Endothelial cell of umbilical vein (primary cell): ENCODE measurements at regions not wholly inside any gene's neighbourhood (a gene's known extent, or its start where the extent isn't known, plus 50 kb on each side); places are given as distances from the start of the nearest gene placed in this dataset.

Source experiments
- BruUV-seq: library from RNA; stranded (reverse); fragments of 400-500 nt; replicated peaks from 2 replicates; lab custom pipeline; 2021; lab: Mats Ljungman, UMichigan
- CTCF ChIA-PET: fragments of 300-600, 350-600 bp; sonication (Branson Sonifier 250); formaldehyde crosslinking; loops from one replicate; lab custom pipeline; 2021; ENCODE audit warnings: antibody characterized with exemption, inconsistent platforms; lab: Charles Lee
- POLR2A ChIA-PET: fragments of 300-600, 350-600 bp; sonication (Branson Sonifier 250); formaldehyde crosslinking; loops from one replicate; lab custom pipeline; 2021; ENCODE audit warnings: antibody characterized with exemption, inconsistent platforms; lab: Charles Lee
- DNase-seq: peaks from one replicate; pipeline ENCODE4 v3.0.0-alpha.2; 2011; ENCODE audit warnings: low read depth, low spot score
- FAIRE-seq: peaks from 2 replicates; lab custom pipeline; 2011; peaks lifted over from hg19 to GRCh38; lab: Jason Lieb, UNC
- H2AFZ ChIP-seq: 2 replicates; pipeline ENCODE4 v1.6.0; 2012; ENCODE audit warnings: low read depth, low read length, control low read depth, inconsistent platforms
- H3K27ac ChIP-seq: 2 replicates; pipeline ENCODE4 v1.5.1; 2011; ENCODE audit warnings: low read depth, mild to moderate bottlenecking, control low read depth, low read length, moderate library complexity; ENCODE audit not compliant: insufficient read depth
- H3K27me3 ChIP-seq, 2 experiments: 2 replicates each; pipeline versions ENCODE4 v1.6.0 to v1.6.1; 2011; ENCODE audit warnings: low read length in 2 of 2, mixed read lengths in 1 of 2; ENCODE audit not compliant: control insufficient read depth in 2 of 2, insufficient read depth in 2 of 2
- H3K36me3 ChIP-seq, 2 experiments: 2 replicates in 1 of 2; 3 replicates in 1 of 2; pipeline ENCODE4 v1.5.1; 2011; ENCODE audit warnings: low read length in 2 of 2, mild to moderate bottlenecking in 1 of 2, moderate library complexity in 1 of 2; ENCODE audit not compliant: control insufficient read depth in 2 of 2, insufficient read depth in 2 of 2; ENCODE audit errors: extremely low read depth in 1 of 2
- H3K4me1 ChIP-seq: 3 replicates; pipeline ENCODE4 v1.5.1; 2011; ENCODE audit warnings: mild to moderate bottlenecking, low read length; ENCODE audit not compliant: control insufficient read depth, insufficient read depth; ENCODE audit errors: extremely low read depth
- H3K4me2 ChIP-seq: 2 replicates; pipeline ENCODE4 v1.6.1; 2011; ENCODE audit warnings: low read length, control low read depth, mixed read lengths; ENCODE audit not compliant: insufficient read depth
- H3K4me3 ChIP-seq, 3 experiments: fragments of 200-600 bp in 1 of 3; sonication (generic), shearing (Covaris generic) in 1 of 3; replicated peaks in 1 of 3; 2 replicates each; pipeline ENCODE4 v1.5.1; 2011 to 2016; ENCODE audit warnings: control low read depth in 3 of 3, low read length in 3 of 3, mild to moderate bottlenecking in 2 of 3, inconsistent platforms in 1 of 3, low read depth in 1 of 3, moderate library complexity in 1 of 3; ENCODE audit not compliant: insufficient read depth in 1 of 3
- H3K79me2 ChIP-seq: 2 replicates; pipeline ENCODE4 v1.6.0; 2012; ENCODE audit warnings: low read length, inconsistent platforms; ENCODE audit not compliant: control insufficient read depth, insufficient read depth
- H3K9ac ChIP-seq: replicated peaks from 2 replicates; pipeline ENCODE3; 2011; ENCODE audit warnings: low read length, control low read depth; ENCODE audit not compliant: insufficient read depth; ENCODE audit errors: extremely low read depth
- H3K9me1 ChIP-seq: replicated peaks from 3 replicates; pipeline ENCODE4 v1.6.0; 2011; ENCODE audit warnings: mild to moderate bottlenecking, low read length; ENCODE audit not compliant: control insufficient read depth, insufficient read depth; ENCODE audit errors: extremely low read depth
- H3K9me3 ChIP-seq: replicated peaks from 2 replicates; pipeline ENCODE4 v1.5.1; 2012; ENCODE audit warnings: low read length, inconsistent platforms; ENCODE audit not compliant: control insufficient read depth, insufficient read depth
- H4K20me1 ChIP-seq: replicated peaks from 2 replicates; pipeline ENCODE3; 2011; ENCODE audit warnings: mild to moderate bottlenecking, low read length; ENCODE audit not compliant: control insufficient read depth, insufficient read depth; ENCODE audit errors: extremely low read depth
- CTCF ChIP-seq, 2 donors: IDR thresholded peaks; 1 replicate in 1 of 2; 2 replicates in 1 of 2; pipeline ENCODE4 v1.5.1; 2011; ENCODE audit warnings: low read length in 2 of 2, mild to moderate bottlenecking in 2 of 2, moderate library complexity in 2 of 2, control low read depth in 1 of 2, inconsistent platforms in 1 of 2, low read depth in 1 of 2; ENCODE audit not compliant: insufficient read depth in 1 of 2; ENCODE audit errors: extremely low read depth in 1 of 2
- EZH2 ChIP-seq: IDR thresholded peaks from 2 replicates; pipeline ENCODE4 v1.6.1; 2012; ENCODE audit warnings: borderline replicate concordance, low read depth, mild to moderate bottlenecking, moderate library complexity, low read length, inconsistent platforms; ENCODE audit not compliant: severe bottlenecking
- FOS ChIP-seq: IDR thresholded peaks from 2 replicates; pipeline ENCODE4 v1.6.1; 2011; ENCODE audit warnings: mild to moderate bottlenecking, low read length, moderate library complexity, borderline replicate concordance; ENCODE audit not compliant: insufficient read depth
- GATA2 ChIP-seq: IDR thresholded peaks from 2 replicates; pipeline ENCODE4 v1.7.0; 2011; ENCODE audit warnings: low read depth, mild to moderate bottlenecking, moderate library complexity, mixed read lengths, low read length; ENCODE audit not compliant: insufficient read length, insufficient read depth
- JUN ChIP-seq: IDR thresholded peaks from 2 replicates; pipeline ENCODE4 v1.6.1; 2011; ENCODE audit warnings: borderline replicate concordance, low read depth; ENCODE audit not compliant: insufficient read length, insufficient read depth
- MYC ChIP-seq: IDR thresholded peaks from one replicate; pipeline ENCODE4 v1.6.1; 2011; ENCODE audit warnings: mild to moderate bottlenecking, low read depth, low read length
- POLR2A ChIP-seq: IDR thresholded peaks from 2 replicates; pipeline ENCODE4 v1.6.1; 2012; ENCODE audit warnings: low read depth, mild to moderate bottlenecking, control low read depth, low read length
- POLR2AphosphoS5 ChIP-seq: IDR thresholded peaks from 2 replicates; pipeline ENCODE4 v1.6.1; 2012; ENCODE audit warnings: low read depth, mild to moderate bottlenecking, control low read depth, low read length, moderate library complexity; ENCODE audit not compliant: insufficient read depth
- dilution Hi-C: fragments of 300-500 bp; cut with MboI; formaldehyde crosslinking; loops from one replicate; pipeline ENCODE4 v1.15.0; 2019; ENCODE audit warnings: low sequenced_read_pairs; ENCODE audit not compliant: extremely low pct_ligation_motif_present
- intact Hi-C: fragments of 100-400 bp; cut with micrococcal nuclease; formaldehyde crosslinking; loops from one replicate; pipeline ENCODE4 v1.10.0; 2022
- TF ChIP-seq, protein P1 (sequence below): IDR thresholded peaks from 2 replicates; pipeline ENCODE4 v1.6.1; 2011; ENCODE audit not compliant: insufficient read depth, insufficient read length

DNA sequence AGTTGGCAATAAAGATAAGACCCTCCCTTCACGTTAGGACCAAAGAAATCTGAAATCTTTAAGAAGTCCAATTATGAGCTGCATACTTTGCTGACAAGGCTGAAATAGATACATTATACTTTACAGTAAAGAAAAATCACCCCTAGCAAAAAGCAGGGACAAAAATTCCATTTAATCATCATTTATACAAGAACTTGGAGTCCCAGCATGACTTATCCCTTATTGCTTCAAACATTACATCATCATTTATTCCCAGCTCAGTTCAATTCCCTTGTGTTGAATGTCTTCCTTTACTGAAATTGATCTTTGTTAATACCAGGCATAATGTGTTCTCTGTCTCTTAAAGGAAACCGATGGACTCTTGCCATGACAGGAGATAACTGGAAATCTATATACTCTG is 449.6 kb upstream of the CCDC196 start:
- dilution Hi-C loops (no loop called here), intact Hi-C loops (no loop called here)
- H4K20me1 ChIP-seq: no peaks in the 10 kb centered on the region
- ChIA-PET POLR2A (no interaction called here), CTCF (no interaction called here)
- H3K79me2 ChIP-seq: no peaks in the 10 kb centered on the region
- H3K27me3 ChIP-seq: no peaks in the 10 kb centered on the region
- no peaks in the 10 kb centered on the region for H3K4me1 ChIP-seq
- H3K9ac ChIP-seq: no peak overlapping the region
- no peak for FAIRE-seq
- no peak overlapping the region for H2AFZ ChIP-seq
- no peak overlapping the region for H3K27ac ChIP-seq
- H3K9me1 ChIP-seq: no peaks in the 10 kb centered on the region
- H3K4me3 ChIP-seq: no peak overlapping the region
- no TSS peak for BruUV-seq
- DNase-seq: no peak
- TF ChIP-seq POLR2A (no peak), JUN (no peak), CTCF (IDR thresholded peaks at IDR 0.05; ENCODE audit: extremely low read depth in 1 of 2, insufficient read depth in 1 of 2, low read depth in 1 of 2, low read length in 2 of 2) (no peak), POLR2AphosphoS5 (no peak), EZH2 (no peak), FOS (no peak), MYC (no peak), GATA2 (no peak)
- TF ChIP-seq, protein P1, sequence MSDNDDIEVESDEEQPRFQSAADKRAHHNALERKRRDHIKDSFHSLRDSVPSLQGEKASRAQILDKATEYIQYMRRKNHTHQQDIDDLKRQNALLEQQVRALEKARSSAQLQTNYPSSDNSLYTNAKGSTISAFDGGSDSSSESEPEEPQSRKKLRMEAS: no peak
- H3K36me3 ChIP-seq: no peaks in the 10 kb centered on the region
- H3K9me3 ChIP-seq: no peaks in the 10 kb centered on the region
- H3K4me2 ChIP-seq: no peak overlapping the region
